Mucosa of descending colon (tissue), 3 donors: ENCODE measurements at regions not wholly inside any gene's neighbourhood (a gene's known extent, or its start where the extent isn't known, plus 50 kb on each side); places are given as distances from the start of the nearest gene placed in this dataset.

Experiments
- ATAC-seq: fragments of 200-7000 bp; cut with Tn5 transposase; one replicate; pipeline ENCODE4 v1.9.1; 2020; ENCODE audit warnings: mild to moderate bottlenecking, moderate library complexity
- DNase-seq, 3 donors: peaks; one replicate each; pipeline ENCODE4 v3.0.0-alpha.2; 2020
- H3K36me3 ChIP-seq: fragments of 200-600 bp; one replicate; pipeline ENCODE4 v1.8.0; 2021; ENCODE audit warnings: low read depth, mild to moderate bottlenecking
- H3K4me1 ChIP-seq: fragments of 200-600 bp; one replicate; pipeline ENCODE4 v1.8.0; 2021; ENCODE audit warnings: low read depth, mild to moderate bottlenecking
- H3K4me3 ChIP-seq: fragments of 200-600 bp; one replicate; pipeline ENCODE4 v1.8.0; 2021; ENCODE audit warnings: mild to moderate bottlenecking
- H3K9me3 ChIP-seq: fragments of 200-600 bp; one replicate; pipeline ENCODE4 v1.8.0; 2021; ENCODE audit warnings: mild to moderate bottlenecking
- CTCF ChIP-seq: fragments of 200-600 bp; IDR thresholded peaks from one replicate; pipeline ENCODE4 v1.8.0; 2022; ENCODE audit warnings: antibody characterized with exemption, mild to moderate bottlenecking
- intact Hi-C, 2 donors: fragments of 100-400 bp; cut with DNase I in 1 of 2; cut with micrococcal nuclease in 1 of 2; formaldehyde crosslinking; loops; one replicate each; pipeline versions ENCODE4 v1.11.0 to v1.11.1; 2022; cut with DNase I, micrococcal nuclease
- donor health status: DM: no; HTN: no; CAD: no; lungs with moderate emphysema.
- donor health status: DM: no; HTN: no; CAD: no.
- donor health status: DM: no; HTN: yes; CAD: no.

GRCh38 chr2:187915810-187916209 is 361.6 kb upstream of the TFPI start:
- intact Hi-C loops: no loop called here
- no peaks in the 10 kb centered on the region for H3K36me3 ChIP-seq
- ATAC-seq: no peak
- DNase-seq: no peak
- no peaks in the 10 kb centered on the region for H3K9me3 ChIP-seq
- H3K4me3 ChIP-seq: no peak overlapping the region
- no peak for TF ChIP-seq CTCF
- H3K4me1 ChIP-seq: no peaks in the 10 kb centered on the region

GRCh38 chr2:187916799-187917198 is 362.6 kb upstream of the TFPI start:
- DNase-seq (no peak), ATAC-seq (no peak)
- H3K4me3 ChIP-seq: no peak overlapping the region
- H3K36me3 ChIP-seq: no peaks in the 10 kb centered on the region
- no peak for TF ChIP-seq CTCF
- no peaks in the 10 kb centered on the region for H3K9me3 ChIP-seq
- H3K4me1 ChIP-seq: no peaks in the 10 kb centered on the region
- intact Hi-C loops: no loop called here

- no peaks in the 10 kb centered on the region for H3K9me3 ChIP-seq
- H3K36me3 ChIP-seq: no peaks in the 10 kb centered on the region
- no peaks in the 10 kb centered on the region for H3K4me1 ChIP-seq
- TF ChIP-seq CTCF: no peak
- ATAC-seq (no peak), DNase-seq (no peak)
- no peak overlapping the region for H3K4me3 ChIP-seq
- intact Hi-C loops: no loop called here
These were observed 363.3 kb upstream of the TFPI start for GRCh38 chr2:187917535-187917934.

- peak; percentile 64 for ATAC-seq
- intact Hi-C loops: no loop called here
These were observed 365.0 kb upstream of the TFPI start for GRCh38 chr2:187918996-187919821.

GRCh38 chr2:187920511-187920910 is 366.3 kb upstream of the TFPI start:
- ATAC-seq: no peak
- no peak for TF ChIP-seq CTCF

More at GRCh38 chr2:187918996-187919821, 365.0 kb upstream of the TFPI start:
- no peaks in the 10 kb centered on the region for H3K9me3 ChIP-seq
- no peak overlapping the region for H3K4me3 ChIP-seq
- peak in 1 of 3 donors; percentile 8 for DNase-seq
- no peak for TF ChIP-seq CTCF
- no peaks in the 10 kb centered on the region for H3K4me1 ChIP-seq
- no peaks in the 10 kb centered on the region for H3K36me3 ChIP-seq

More at GRCh38 chr2:187920511-187920910, 366.3 kb upstream of the TFPI start:
- no peak for DNase-seq
- H3K36me3 ChIP-seq: no peaks in the 10 kb centered on the region
- intact Hi-C loops: no loop called here
- H3K4me3 ChIP-seq: no peak overlapping the region
- no peaks in the 10 kb centered on the region for H3K9me3 ChIP-seq
- no peaks in the 10 kb centered on the region for H3K4me1 ChIP-seq
